DND-41 (cell line): ENCODE measurements at regions not wholly inside any gene's neighbourhood (a gene's known extent, or its start where the extent isn't known, plus 50 kb on each side); places are given as distances from the start of the nearest gene placed in this dataset.

Experiments used
- CTCF ChIP-seq: IDR thresholded peaks from 2 replicates; pipeline ENCODE4 v1.5.1; 2012; ENCODE audit warnings: borderline replicate concordance, low read length, moderate library complexity, mild to moderate bottlenecking; ENCODE audit not compliant: poor library complexity, severe bottlenecking; ENCODE audit errors: extremely low read depth
- EZH2 ChIP-seq: IDR thresholded peaks from 3 replicates; pipeline ENCODE4 v1.6.1; 2012; ENCODE audit warnings: borderline replicate concordance, low read depth, mild to moderate bottlenecking, moderate library complexity, low read length, inconsistent platforms; ENCODE audit not compliant: severe bottlenecking

- TF ChIP-seq CTCF = no peak
- TF ChIP-seq EZH2 = no peak
These were observed 662.1 kb downstream of the TLE4 start for GRCh38 chr9:80233906-80234305.
